HepG2 (cell line): ENCODE measurements at regions not wholly inside any gene's neighbourhood (a gene's known extent, or its start where the extent isn't known, plus 50 kb on each side); places are given as distances from the start of the nearest gene placed in this dataset.

Experiments used
- CTCF ChIP-seq: sonication (generic); formaldehyde crosslinking; IDR thresholded peaks from 2 replicates; pipeline ENCODE4 v1.5.0; 2020; ENCODE audit warnings: mild to moderate bottlenecking, missing genetic modification reagents, moderate library complexity
- JUND ChIP-seq: sonication (generic); formaldehyde crosslinking; IDR thresholded peaks from 2 replicates; pipeline ENCODE4 v1.8.0; 2022; ENCODE audit warnings: mild to moderate bottlenecking, missing genetic modification reagents
- ZNF234 ChIP-seq: sonication (generic); formaldehyde crosslinking; conservative IDR thresholded peaks from 2 replicates; pipeline ENCODE4 v1.5.1; 2020; ENCODE audit warnings: mild to moderate bottlenecking, missing genetic modification reagents

- TF ChIP-seq CTCF, result no peak
- TF ChIP-seq JUND (CRISPR knock-in tag), result no peak
- TF ChIP-seq ZNF234 (CRISPR knock-in tag), result no peak
These were observed 249.3 kb upstream of the ZMIZ1 start for GRCh38 chr10:78819361-78820006.
